IMR-90 (cell line): ENCODE measurements at regions not wholly inside any gene's neighbourhood (a gene's known extent, or its start where the extent isn't known, plus 50 kb on each side); places are given as distances from the start of the nearest gene placed in this dataset.

Source experiments
- ATAC-seq: fragments of 200-7000 bp; cut with Tn5 transposase; 2 replicates; pipeline ENCODE4 v1.9.1; 2020; ENCODE audit warnings: low read depth, mild to moderate bottlenecking, moderate library complexity
- BruUV-seq: library from RNA; stranded (reverse); fragments of 400-500 nt; replicated peaks from 2 replicates; lab custom pipeline; 2021; lab: Mats Ljungman, UMichigan
- CTCF ChIA-PET: fragments of 300-600 bp; formaldehyde crosslinking; extraction: SDS; loops from one replicate; lab custom pipeline; 2021; ENCODE audit warnings: antibody characterized with exemption; lab: Yijun Ruan, JAX
- POLR2A ChIA-PET: fragments of 300-600 bp; sonication (Branson Sonifier 250); formaldehyde crosslinking; loops from one replicate; lab custom pipeline; 2022; ENCODE audit warnings: antibody characterized with exemption; ENCODE audit not compliant: unreplicated experiment; lab: Charles Lee
- DNase-seq: peaks from one replicate; pipeline ENCODE4 v3.0.0; 2013
- H2AFZ ChIP-seq: replicated peaks from 2 replicates; pipeline ENCODE3; 2013; ENCODE audit warnings: low read length, mild to moderate bottlenecking; ENCODE audit not compliant: poor library complexity
- H2AK5ac ChIP-seq: 2 replicates; pipeline ENCODE4 v1.6.1; 2013; ENCODE audit warnings: low read depth, low read length, inconsistent platforms
- H2AK9ac ChIP-seq: replicated peaks from 2 replicates; pipeline ENCODE3; 2013; ENCODE audit warnings: mild to moderate bottlenecking, low read depth, low read length, moderate library complexity; ENCODE audit not compliant: poor library complexity
- H2BK120ac ChIP-seq: 2 replicates; pipeline ENCODE4 v1.6.1; 2013; ENCODE audit warnings: low read depth, low read length, inconsistent platforms
- H2BK15ac ChIP-seq: 3 replicates; pipeline ENCODE4 v1.6.1; 2013; ENCODE audit warnings: low read depth, low read length, inconsistent platforms
- H2BK20ac ChIP-seq: 2 replicates; pipeline ENCODE4 v1.6.1; 2013; ENCODE audit warnings: low read depth, mild to moderate bottlenecking, inconsistent platforms, low read length, moderate library complexity
- H2BK5ac ChIP-seq: 2 replicates; pipeline ENCODE4 v1.6.1; 2013; ENCODE audit warnings: mild to moderate bottlenecking, low read depth, low read length, inconsistent platforms; ENCODE audit not compliant: poor library complexity, severe bottlenecking
- H3K14ac ChIP-seq: replicated peaks from 2 replicates; pipeline ENCODE4 v1.6.1; 2013; ENCODE audit warnings: low read depth, low read length, inconsistent platforms
- H3K18ac ChIP-seq: 2 replicates; pipeline ENCODE4 v1.6.1; 2013; ENCODE audit warnings: low read depth, low read length, control low read depth
- H3K23ac ChIP-seq: 2 replicates; pipeline ENCODE4 v1.6.1; 2013; ENCODE audit warnings: low read depth, low read length, inconsistent platforms
- H3K27ac ChIP-seq: 2 replicates; pipeline ENCODE4 v1.5.1; 2013; ENCODE audit warnings: mild to moderate bottlenecking, control low read depth, low read length; ENCODE audit not compliant: insufficient read depth
- H3K27me3 ChIP-seq: 2 replicates; pipeline ENCODE4 v1.6.1; 2013; ENCODE audit warnings: low read length; ENCODE audit not compliant: control insufficient read depth, insufficient read depth
- H3K36me3 ChIP-seq: 2 replicates; pipeline ENCODE4 v1.6.1; 2013; ENCODE audit warnings: low read length, mixed read lengths; ENCODE audit not compliant: control insufficient read depth, insufficient read depth
- H3K4ac ChIP-seq: 2 replicates; pipeline ENCODE4 v1.6.1; 2013; ENCODE audit warnings: low read depth, low read length, inconsistent platforms
- H3K4me1 ChIP-seq: 2 replicates; pipeline ENCODE4 v1.6.1; 2013; ENCODE audit warnings: low read length, mixed read lengths; ENCODE audit not compliant: control insufficient read depth, insufficient read depth
- H3K4me2 ChIP-seq: 2 replicates; pipeline ENCODE4 v1.6.1; 2013; ENCODE audit warnings: low read depth, mild to moderate bottlenecking, control low read depth, low read length, moderate library complexity
- H3K4me3 ChIP-seq: 2 replicates; pipeline ENCODE4 v1.5.1; 2013; ENCODE audit warnings: low read depth, mild to moderate bottlenecking, control low read depth, low read length, moderate library complexity; ENCODE audit not compliant: insufficient read depth
- H3K56ac ChIP-seq: 2 replicates; pipeline ENCODE4 v1.6.1; 2013; ENCODE audit warnings: low read length, inconsistent platforms; ENCODE audit not compliant: insufficient read depth; ENCODE audit errors: extremely low read depth
- H3K79me1 ChIP-seq, 2 experiments: 2 replicates each; pipeline ENCODE4 v1.6.1; 2013; ENCODE audit warnings: low read length in 2 of 2, inconsistent platforms in 1 of 2, low read depth in 1 of 2
- H3K9ac ChIP-seq: 2 replicates; pipeline ENCODE4 v1.6.1; 2013; ENCODE audit warnings: low read depth, low read length, control low read depth
- H3K9me1 ChIP-seq: 2 replicates; pipeline ENCODE4 v1.6.1; 2013; ENCODE audit warnings: low read length, inconsistent platforms; ENCODE audit not compliant: insufficient read depth
- H3K9me3 ChIP-seq: 2 replicates; pipeline ENCODE4 v1.6.1; 2013; ENCODE audit warnings: low read length; ENCODE audit not compliant: control insufficient read depth, insufficient read depth
- H4K20me1 ChIP-seq: 2 replicates; pipeline ENCODE4 v1.6.1; 2013; ENCODE audit warnings: low read length, inconsistent platforms; ENCODE audit not compliant: insufficient read depth
- H4K5ac ChIP-seq: 2 replicates; pipeline ENCODE4 v1.6.1; 2013; ENCODE audit warnings: mild to moderate bottlenecking, low read depth, low read length, control low read depth
- H4K8ac ChIP-seq, 2 experiments: 2 replicates each; pipeline ENCODE4 v1.6.1; 2013; ENCODE audit warnings: low read depth in 2 of 2, low read length in 2 of 2, control low read depth in 1 of 2, inconsistent platforms in 1 of 2
- H4K91ac ChIP-seq: 2 replicates; pipeline ENCODE4 v1.6.1; 2013; ENCODE audit warnings: low read depth, low read length, inconsistent platforms; ENCODE audit not compliant: insufficient read depth
- BHLHE40 ChIP-seq: fragments of 150-350 bp; IDR thresholded peaks from 2 replicates; pipeline ENCODE4 v1.6.1; 2016; ENCODE audit warnings: mild to moderate bottlenecking, low read depth, low read length
- CEBPB ChIP-seq: IDR thresholded peaks from 2 replicates; pipeline ENCODE4 v1.6.1; 2012; ENCODE audit warnings: low read depth, low read length, improper control_type of control experiment
- CHD1 ChIP-seq: IDR thresholded peaks from 2 replicates; pipeline ENCODE4 v1.6.1; 2012; ENCODE audit warnings: low read depth, low read length, improper control_type of control experiment
- FOS ChIP-seq: fragments of 150-350 bp; IDR thresholded peaks from 2 replicates; pipeline ENCODE4 v1.6.1; 2016; ENCODE audit warnings: low read depth, low read length
- MAFK ChIP-seq: IDR thresholded peaks from 2 replicates; pipeline ENCODE4 v1.6.1; 2012; ENCODE audit warnings: low read depth, low read length, improper control_type of control experiment
- MAZ ChIP-seq: IDR thresholded peaks from 2 replicates; pipeline ENCODE4 v1.6.1; 2012; ENCODE audit warnings: low read depth, mild to moderate bottlenecking, low read length, improper control_type of control experiment, moderate library complexity, borderline replicate concordance
- MXI1 ChIP-seq: IDR thresholded peaks from 2 replicates; pipeline ENCODE4 v1.6.1; 2012; ENCODE audit warnings: low read depth, mild to moderate bottlenecking, low read length, moderate library complexity, borderline replicate concordance
- NFE2L2 ChIP-seq: fragments of 150-350 bp; IDR thresholded peaks from 2 replicates; pipeline ENCODE4 v1.6.1; 2016; ENCODE audit warnings: low read depth, mild to moderate bottlenecking, low read length
- POLR2A ChIP-seq: IDR thresholded peaks from 2 replicates; pipeline ENCODE4 v1.6.1; 2012; ENCODE audit warnings: mild to moderate bottlenecking, low read depth, low read length
- RAD21 ChIP-seq: IDR thresholded peaks from 2 replicates; pipeline ENCODE4 v1.6.1; 2012; ENCODE audit warnings: low read length, improper control_type of control experiment
- RCOR1 ChIP-seq: IDR thresholded peaks from 2 replicates; pipeline ENCODE4 v1.6.1; 2012; ENCODE audit warnings: mild to moderate bottlenecking, low read length, improper control_type of control experiment; ENCODE audit not compliant: insufficient replicate concordance
- RFX5 ChIP-seq: IDR thresholded peaks from 2 replicates; pipeline ENCODE4 v1.8.0; 2012; ENCODE audit warnings: low read depth, mild to moderate bottlenecking, low read length, moderate library complexity
- SMC3 ChIP-seq: fragments of 150-350 bp; IDR thresholded peaks from 2 replicates; pipeline ENCODE4 v1.6.1; 2016; ENCODE audit warnings: low read depth, mild to moderate bottlenecking, antibody characterized with exemption, low read length, moderate library complexity
- WGBS, 2 experiments: methylation state at CpG; one replicate each; pipeline versions ENCODE4 v1.1.5 to v1.1.7; 2013; ENCODE audit warnings: missing lambda C conversion rate in 2 of 2; ENCODE audit not compliant: insufficient read length in 1 of 2; ENCODE audit errors: extremely low coverage in 2 of 2; 5-methylcytosine and 5-hydroxymethylcytosine counted together
- dilution Hi-C: fragments of 300-500 bp; cut with HindIII; formaldehyde crosslinking; loops from one replicate; pipeline ENCODE4 v1.14.3; 2018; ENCODE audit warnings: low sequenced_read_pairs; ENCODE audit not compliant: unreplicated experiment
- in situ Hi-C: fragments of 300-500 bp; cut with MboI; formaldehyde crosslinking; loops from 3 replicates; pipeline ENCODE4 v1.14.3; 2019; ENCODE audit warnings: low sequenced_read_pairs, inconsistent platforms, mixed read lengths
- intact Hi-C: fragments of 100-400 bp; cut with micrococcal nuclease; formaldehyde crosslinking; loops from 2 replicates; pipeline ENCODE4 v1.10.0; 2022
- TF ChIP-seq, protein P1 (sequence below): conservative IDR thresholded peaks from 2 replicates; pipeline ENCODE4 v1.5.1; 2012; ENCODE audit warnings: mild to moderate bottlenecking, low read depth, low read length, improper control_type of control experiment
- TF ChIP-seq, protein P2 (sequence below): fragments of 150-350 bp; IDR thresholded peaks from 2 replicates; pipeline ENCODE4 v1.6.1; 2016; ENCODE audit warnings: low read depth, mild to moderate bottlenecking, low read length, moderate library complexity, borderline replicate concordance
- TF ChIP-seq, protein P3 (sequence below): fragments of 150-350 bp; IDR thresholded peaks from 2 replicates; pipeline ENCODE4 v1.6.1; 2017; ENCODE audit warnings: mild to moderate bottlenecking, antibody characterized with exemption, low read length, low read depth

DNA sequence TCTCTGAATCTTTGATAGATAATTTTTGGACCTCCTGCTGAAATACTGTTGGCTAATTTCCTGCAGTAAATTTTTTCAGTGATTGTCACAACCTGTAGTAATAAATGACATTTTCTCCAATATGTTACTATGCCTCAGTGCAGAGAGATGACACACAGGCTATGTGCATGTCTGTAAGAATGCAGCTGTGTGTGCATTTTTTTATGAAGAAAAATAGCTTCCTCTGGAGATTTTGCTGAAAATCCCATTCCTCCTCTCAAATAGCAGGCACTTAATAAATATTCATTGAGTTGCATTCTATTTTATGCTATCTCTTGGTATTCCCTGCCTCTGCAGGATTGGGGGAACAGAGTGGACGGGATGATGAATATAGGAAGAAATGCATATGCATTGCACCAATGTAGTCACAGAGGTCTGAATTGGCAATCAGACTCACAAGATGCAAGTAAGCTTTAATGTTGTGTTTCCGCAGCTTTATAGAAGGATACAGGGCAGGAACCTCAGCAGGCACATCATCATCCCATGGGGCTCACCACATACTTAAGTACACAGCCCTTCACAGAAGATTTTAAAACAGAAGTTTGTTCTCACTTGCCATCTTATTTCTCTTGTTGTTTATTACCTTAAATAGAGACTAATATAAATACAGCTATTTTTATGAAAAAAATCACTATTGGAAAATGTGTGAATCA lies 474.7 kb downstream of the EPM2A start:
- H3K14ac ChIP-seq = no peak overlapping the region
- no peak overlapping the region for H2AFZ ChIP-seq
- H3K27ac ChIP-seq = no peak overlapping the region
- in situ Hi-C loops = no loop called here
- no peak overlapping the region for H3K18ac ChIP-seq
- H2BK15ac ChIP-seq = no peak overlapping the region
- no peak overlapping the region for H3K56ac ChIP-seq
- no peak overlapping the region for H4K91ac ChIP-seq
- H4K20me1 ChIP-seq = no peaks in the 10 kb centered on the region
- dilution Hi-C loops = no loop called here
- no peaks in the 10 kb centered on the region for H3K9me3 ChIP-seq
- H2AK5ac ChIP-seq = no peak overlapping the region
- H3K36me3 ChIP-seq = no peaks in the 10 kb centered on the region
- no peak overlapping the region for H3K4me3 ChIP-seq
- H4K5ac ChIP-seq = no peak overlapping the region
- no peak overlapping the region for H2AK9ac ChIP-seq
- H3K4me1 ChIP-seq = no peaks in the 10 kb centered on the region
- no peak overlapping the region for H2BK20ac ChIP-seq
- DNase-seq (no peak), ATAC-seq (no peak)
- no peak overlapping the region for H2BK5ac ChIP-seq
- no peaks in the 10 kb centered on the region for H3K79me1 ChIP-seq
- no peak overlapping the region for H3K9ac ChIP-seq
- TF ChIP-seq MAZ = no peak
- TF ChIP-seq, protein P1, sequence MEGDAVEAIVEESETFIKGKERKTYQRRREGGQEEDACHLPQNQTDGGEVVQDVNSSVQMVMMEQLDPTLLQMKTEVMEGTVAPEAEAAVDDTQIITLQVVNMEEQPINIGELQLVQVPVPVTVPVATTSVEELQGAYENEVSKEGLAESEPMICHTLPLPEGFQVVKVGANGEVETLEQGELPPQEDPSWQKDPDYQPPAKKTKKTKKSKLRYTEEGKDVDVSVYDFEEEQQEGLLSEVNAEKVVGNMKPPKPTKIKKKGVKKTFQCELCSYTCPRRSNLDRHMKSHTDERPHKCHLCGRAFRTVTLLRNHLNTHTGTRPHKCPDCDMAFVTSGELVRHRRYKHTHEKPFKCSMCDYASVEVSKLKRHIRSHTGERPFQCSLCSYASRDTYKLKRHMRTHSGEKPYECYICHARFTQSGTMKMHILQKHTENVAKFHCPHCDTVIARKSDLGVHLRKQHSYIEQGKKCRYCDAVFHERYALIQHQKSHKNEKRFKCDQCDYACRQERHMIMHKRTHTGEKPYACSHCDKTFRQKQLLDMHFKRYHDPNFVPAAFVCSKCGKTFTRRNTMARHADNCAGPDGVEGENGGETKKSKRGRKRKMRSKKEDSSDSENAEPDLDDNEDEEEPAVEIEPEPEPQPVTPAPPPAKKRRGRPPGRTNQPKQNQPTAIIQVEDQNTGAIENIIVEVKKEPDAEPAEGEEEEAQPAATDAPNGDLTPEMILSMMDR = no peak
- TF ChIP-seq, protein P2, sequence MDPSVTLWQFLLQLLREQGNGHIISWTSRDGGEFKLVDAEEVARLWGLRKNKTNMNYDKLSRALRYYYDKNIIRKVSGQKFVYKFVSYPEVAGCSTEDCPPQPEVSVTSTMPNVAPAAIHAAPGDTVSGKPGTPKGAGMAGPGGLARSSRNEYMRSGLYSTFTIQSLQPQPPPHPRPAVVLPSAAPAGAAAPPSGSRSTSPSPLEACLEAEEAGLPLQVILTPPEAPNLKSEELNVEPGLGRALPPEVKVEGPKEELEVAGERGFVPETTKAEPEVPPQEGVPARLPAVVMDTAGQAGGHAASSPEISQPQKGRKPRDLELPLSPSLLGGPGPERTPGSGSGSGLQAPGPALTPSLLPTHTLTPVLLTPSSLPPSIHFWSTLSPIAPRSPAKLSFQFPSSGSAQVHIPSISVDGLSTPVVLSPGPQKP = no peak
- TF ChIP-seq CHD1 = no peak
- TF ChIP-seq RAD21 = no peak
- no peak for TF ChIP-seq BHLHE40
- TF ChIP-seq, protein P3, sequence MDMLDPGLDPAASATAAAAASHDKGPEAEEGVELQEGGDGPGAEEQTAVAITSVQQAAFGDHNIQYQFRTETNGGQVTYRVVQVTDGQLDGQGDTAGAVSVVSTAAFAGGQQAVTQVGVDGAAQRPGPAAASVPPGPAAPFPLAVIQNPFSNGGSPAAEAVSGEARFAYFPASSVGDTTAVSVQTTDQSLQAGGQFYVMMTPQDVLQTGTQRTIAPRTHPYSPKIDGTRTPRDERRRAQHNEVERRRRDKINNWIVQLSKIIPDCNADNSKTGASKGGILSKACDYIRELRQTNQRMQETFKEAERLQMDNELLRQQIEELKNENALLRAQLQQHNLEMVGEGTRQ = no peak
- TF ChIP-seq MAFK = no peak
- no peak for TF ChIP-seq SMC3
- no peak for TF ChIP-seq RFX5
- no peak for TF ChIP-seq MXI1
- no peak for TF ChIP-seq CEBPB
- no peak for TF ChIP-seq RCOR1
- TF ChIP-seq NFE2L2 = no peak
- TF ChIP-seq FOS = no peak
- TF ChIP-seq POLR2A = no peak
- ChIA-PET POLR2A (no interaction called here), CTCF (no interaction called here)
- no peak overlapping the region for H3K23ac ChIP-seq
- no peak overlapping the region for H3K4ac ChIP-seq
- H3K27me3 ChIP-seq = no peaks in the 10 kb centered on the region
- no peak overlapping the region for H3K4me2 ChIP-seq
- no CpG with 5 or more reads among the region's 2 CpGs for WGBS, 2 experiments
- intact Hi-C loops = no loop called here
- H2BK120ac ChIP-seq = no peak overlapping the region
- no TSS peak for BruUV-seq
- no peak overlapping the region for H4K8ac ChIP-seq
- no peaks in the 10 kb centered on the region for H3K9me1 ChIP-seq
